GM12878 (cell line): ENCODE measurements at regions not wholly inside any gene's neighbourhood (a gene's known extent, or its start where the extent isn't known, plus 50 kb on each side); places are given as distances from the start of the nearest gene placed in this dataset.

Experiments
- ATAC-seq: fragments of 200-7000 bp; cut with Tn5 transposase; 3 replicates; pipeline ENCODE4 v1.9.1; 2020; ENCODE audit warnings: mild to moderate bottlenecking, moderate library complexity
- BruUV-seq: library from RNA; stranded (reverse); fragments of 400-500 nt; replicated peaks from 2 replicates; lab custom pipeline; 2021; lab: Mats Ljungman, UMichigan
- CTCF ChIA-PET: fragments of 300-600 bp; sonication (Branson Sonifier 250); formaldehyde crosslinking; extraction: SDS; loops from one replicate; lab custom pipeline; 2021; ENCODE audit warnings: inconsistent platforms; lab: Yijun Ruan, JAX
- POLR2A ChIA-PET: fragments of 350-600 bp; formaldehyde crosslinking; extraction: SDS; loops from one replicate; lab custom pipeline; 2021; ENCODE audit warnings: inconsistent platforms; lab: Charles Lee
- RAD21 ChIA-PET: fragments of 300-600 bp; sonication (Branson Sonifier 250); formaldehyde crosslinking; loops from one replicate; lab custom pipeline; 2023; ENCODE audit warnings: antibody characterized with exemption; ENCODE audit not compliant: unreplicated experiment; lab: Charles Lee
- SMC1A ChIA-PET: fragments of 300-600 bp; sonication (Branson Sonifier 250); formaldehyde crosslinking; loops from one replicate; lab custom pipeline; 2023; ENCODE audit not compliant: unreplicated experiment, uncharacterized antibody; lab: Charles Lee
- DNase-seq: peaks from one replicate; pipeline ENCODE4 v3.0.0-alpha.2; 2011; ENCODE audit warnings: low read depth, low spot score
- FAIRE-seq: peaks from 3 replicates; lab custom pipeline; 2011; peaks lifted over from hg19 to GRCh38; lab: Jason Lieb, UNC
- H2AFZ ChIP-seq: 2 replicates; pipeline ENCODE4 v1.6.0; 2011; ENCODE audit warnings: low read depth, low read length, control low read depth; ENCODE audit not compliant: control insufficient read depth
- H3K27ac ChIP-seq: 2 replicates; pipeline ENCODE4 v1.5.1; 2011; ENCODE audit warnings: control low read depth; ENCODE audit not compliant: control insufficient read depth, insufficient read depth
- H3K27me3 ChIP-seq, 2 experiments: replicated peaks in 1 of 2; 2 replicates each; pipeline versions ENCODE4 v1.6.0 to v1.6.1; 2011; ENCODE audit warnings: low read length in 1 of 2; ENCODE audit not compliant: control insufficient read depth in 2 of 2, insufficient read depth in 2 of 2
- H3K36me3 ChIP-seq, 2 experiments: 2 replicates each; pipeline ENCODE4 v1.5.1; 2011; ENCODE audit warnings: low read length in 1 of 2; ENCODE audit not compliant: control insufficient read depth in 2 of 2, insufficient read depth in 2 of 2
- H3K4me1 ChIP-seq: 2 replicates; pipeline ENCODE4 v1.6.1; 2011; ENCODE audit warnings: mild to moderate bottlenecking, low read length, moderate library complexity, mixed read lengths; ENCODE audit not compliant: control insufficient read depth, insufficient read depth
- H3K4me2 ChIP-seq: 2 replicates; pipeline ENCODE4 v1.6.0; 2011; ENCODE audit warnings: control low read depth; ENCODE audit not compliant: control insufficient read depth, insufficient read depth
- H3K4me3 ChIP-seq: fragments of 200-600 bp; sonication (generic); 2 replicates; pipeline ENCODE4 v1.5.1; 2016
- H3K79me2 ChIP-seq: 2 replicates; pipeline ENCODE4 v1.6.0; 2011; ENCODE audit warnings: low read length; ENCODE audit not compliant: control insufficient read depth, insufficient read depth
- H3K9ac ChIP-seq: 2 replicates; pipeline ENCODE4 v1.8.0; 2011; ENCODE audit warnings: low read length, control low read depth, mixed read lengths; ENCODE audit not compliant: control insufficient read depth, insufficient read depth
- H3K9me3 ChIP-seq: replicated peaks from 3 replicates; pipeline ENCODE4 v1.5.1; 2011; ENCODE audit warnings: mild to moderate bottlenecking, low read length; ENCODE audit not compliant: control insufficient read depth, insufficient read depth
- H4K20me1 ChIP-seq: 2 replicates; pipeline ENCODE4 v1.6.0; 2011; ENCODE audit not compliant: control insufficient read depth, insufficient read depth
- BCL3 ChIP-seq: IDR thresholded peaks from 2 replicates; pipeline ENCODE4 v1.6.1; 2011; ENCODE audit warnings: borderline replicate concordance, low read depth, mild to moderate bottlenecking, moderate library complexity, low read length; ENCODE audit not compliant: insufficient read depth, poor library complexity, severe bottlenecking
- BHLHE40 ChIP-seq, 2 experiments: fragments of 450-650 bp in 1 of 2; IDR thresholded peaks; 2 replicates each; pipeline ENCODE4 v1.6.1; 2011 to 2017; ENCODE audit warnings: low read depth in 2 of 2, borderline replicate concordance in 1 of 2, improper control_type of control experiment in 1 of 2, low read length in 1 of 2, mild to moderate bottlenecking in 1 of 2
- E2F4 ChIP-seq: IDR thresholded peaks from 2 replicates; pipeline ENCODE4 v1.6.1; 2012; ENCODE audit warnings: low read depth, low read length, improper control_type of control experiment
- LARP7 ChIP-seq: fragments of 450-650 bp; IDR thresholded peaks from 2 replicates; pipeline ENCODE4 v1.6.1; 2017; ENCODE audit warnings: mild to moderate bottlenecking
- POLR2A ChIP-seq: IDR thresholded peaks from 2 replicates; pipeline ENCODE4 v1.6.1; 2011; ENCODE audit warnings: low read depth, mild to moderate bottlenecking, low read length
- PRDM15 ChIP-seq: fragments of 450-650 bp; formaldehyde crosslinking; IDR thresholded peaks from 2 replicates; pipeline ENCODE4 v1.4.0; 2020; ENCODE audit warnings: mild to moderate bottlenecking, moderate library complexity
- REST ChIP-seq: IDR thresholded peaks from 2 replicates; pipeline ENCODE4 v1.6.1; 2012; ENCODE audit warnings: mild to moderate bottlenecking, low read depth, low read length
- SKIL ChIP-seq: fragments of 450-650 bp; IDR thresholded peaks from 2 replicates; pipeline ENCODE4 v1.6.1; 2017; ENCODE audit warnings: mild to moderate bottlenecking, low read depth, inconsistent platforms; ENCODE audit not compliant: poor library complexity, severe bottlenecking
- SMAD5 ChIP-seq: IDR thresholded peaks from 2 replicates; pipeline ENCODE4 v1.6.1; 2016; ENCODE audit warnings: antibody characterized with exemption, low read depth
- WGBS: methylation state at CpG from one replicate; pipeline ENCODE4 v1.1.6; 2016; ENCODE audit warnings: low lambda C conversion rate; ENCODE audit not compliant: insufficient replicate concordance, insufficient coverage; ENCODE audit errors: missing lambda C conversion rate; 5-methylcytosine and 5-hydroxymethylcytosine counted together
- in situ Hi-C: fragments of 300-500 bp; cut with MboI; formaldehyde crosslinking; loops from 9 replicates; pipeline ENCODE4 v1.14.3; 2018; ENCODE audit warnings: mixed read lengths
- intact Hi-C: fragments of 100-400 bp; cut with micrococcal nuclease; formaldehyde crosslinking; loops from one replicate; pipeline ENCODE4 v1.14.2; 2022; ENCODE audit not compliant: unreplicated experiment

- no peak for TF ChIP-seq E2F4
- no peak for TF ChIP-seq SKIL
These were observed 443.3 kb downstream of the MN1 start (continued) for GRCh38 chr22:27358096-27358870.

- no TSS peak for BruUV-seq
- RAD21 ChIA-PET: no interaction called here
- SMC1A ChIA-PET: no interaction called here
- TF ChIP-seq BHLHE40 (IDR thresholded peaks at IDR 0.05; ENCODE audit: borderline replicate concordance in 1 of 2, low read depth in 2 of 2, low read length in 1 of 2): no peak
- no peak for TF ChIP-seq REST
- TF ChIP-seq SMAD5: no peak
- TF ChIP-seq LARP7: no peak
- TF ChIP-seq BCL3: no peak
- TF ChIP-seq POLR2A: no peak
- no peak for TF ChIP-seq PRDM15
These were observed 431.3 kb downstream of the MN1 start for GRCh38 chr22:27370269-27370668.

More at GRCh38 chr22:27370269-27370668, 431.3 kb downstream of the MN1 start:
- no peak for FAIRE-seq
- intact Hi-C loops: no loop called here
- H3K4me1 ChIP-seq: no peaks in the 10 kb centered on the region
- CTCF ChIA-PET: no interaction called here
- H3K4me2 ChIP-seq: no peak overlapping the region
- in situ Hi-C loops: no loop called here
- no peak overlapping the region for H3K27ac ChIP-seq
- no peaks in the 10 kb centered on the region; the same call in 2 of the 3 replicates for H3K9me3 ChIP-seq
- WGBS: 0% methylated on average over 4 of the region's 4 CpGs
- no peak overlapping the region for H3K9ac ChIP-seq
- no peaks in the 10 kb centered on the region for H3K36me3 ChIP-seq
- DNase-seq: no peak
- no peaks in the 10 kb centered on the region for H4K20me1 ChIP-seq
- no peak for ATAC-seq
- no peak overlapping the region for H2AFZ ChIP-seq
- no peaks in the 10 kb centered on the region for H3K79me2 ChIP-seq
- H3K4me3 ChIP-seq: no peak overlapping the region
- POLR2A ChIA-PET: no interaction called here
- H3K27me3 ChIP-seq: no peaks in the 10 kb centered on the region
